ENCODE measurements at regions not wholly inside any gene's neighbourhood (a gene's known extent, or its start where the extent isn't known, plus 50 kb on each side); places are given as distances from the start of the nearest gene placed in this dataset.

- TF ChIP-seq, protein P1, sequence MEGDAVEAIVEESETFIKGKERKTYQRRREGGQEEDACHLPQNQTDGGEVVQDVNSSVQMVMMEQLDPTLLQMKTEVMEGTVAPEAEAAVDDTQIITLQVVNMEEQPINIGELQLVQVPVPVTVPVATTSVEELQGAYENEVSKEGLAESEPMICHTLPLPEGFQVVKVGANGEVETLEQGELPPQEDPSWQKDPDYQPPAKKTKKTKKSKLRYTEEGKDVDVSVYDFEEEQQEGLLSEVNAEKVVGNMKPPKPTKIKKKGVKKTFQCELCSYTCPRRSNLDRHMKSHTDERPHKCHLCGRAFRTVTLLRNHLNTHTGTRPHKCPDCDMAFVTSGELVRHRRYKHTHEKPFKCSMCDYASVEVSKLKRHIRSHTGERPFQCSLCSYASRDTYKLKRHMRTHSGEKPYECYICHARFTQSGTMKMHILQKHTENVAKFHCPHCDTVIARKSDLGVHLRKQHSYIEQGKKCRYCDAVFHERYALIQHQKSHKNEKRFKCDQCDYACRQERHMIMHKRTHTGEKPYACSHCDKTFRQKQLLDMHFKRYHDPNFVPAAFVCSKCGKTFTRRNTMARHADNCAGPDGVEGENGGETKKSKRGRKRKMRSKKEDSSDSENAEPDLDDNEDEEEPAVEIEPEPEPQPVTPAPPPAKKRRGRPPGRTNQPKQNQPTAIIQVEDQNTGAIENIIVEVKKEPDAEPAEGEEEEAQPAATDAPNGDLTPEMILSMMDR (conservative IDR thresholded peaks at IDR 0.05 in 1 of 2, IDR thresholded peaks at IDR 0.05 in 1 of 2; ENCODE audit: low read depth in 1 of 2, low read length in 2 of 2) = no peak
- TF ChIP-seq EZH2 (IDR thresholded peaks at IDR 0.05; ENCODE audit: low read length, missing control alignments) = no peak
These were observed 60.8 kb upstream of the KCNMA1 start for GRCh38 chr10:77698267-77698931.
